NCI-H748 treated with DMSO at 0.1 percent for 48 hours (cell line): ENCODE measurements at regions not wholly inside any gene's neighbourhood (a gene's known extent, or its start where the extent isn't known, plus 50 kb on each side); places are given as distances from the start of the nearest gene placed in this dataset.

Source experiments
- DNase-seq: peaks from one replicate; lab custom pipeline; 2025; lab: John Stamatoyannopoulos, UW

DNA sequence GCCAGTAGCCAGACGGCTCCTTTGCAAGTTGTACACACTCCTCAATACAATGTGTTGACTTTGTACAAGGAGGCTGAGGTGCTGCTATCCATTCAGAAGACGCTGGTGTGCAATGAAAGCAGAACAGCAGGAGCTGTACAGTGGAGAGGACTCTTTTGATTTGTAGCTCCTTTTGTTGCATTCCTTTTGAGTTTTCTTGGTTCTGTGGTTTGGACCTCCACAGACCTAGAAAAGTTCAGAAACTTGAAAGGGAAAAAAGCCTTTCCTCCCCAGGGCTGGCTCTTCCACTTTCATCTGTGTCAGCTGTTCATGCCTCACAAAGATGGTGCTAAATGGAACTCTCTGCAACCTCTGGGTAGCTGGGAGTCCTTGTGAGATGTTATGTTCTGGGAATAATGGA lies 117.4 kb downstream of the MAT2B start:
- DNase-seq = no peak

DNA sequence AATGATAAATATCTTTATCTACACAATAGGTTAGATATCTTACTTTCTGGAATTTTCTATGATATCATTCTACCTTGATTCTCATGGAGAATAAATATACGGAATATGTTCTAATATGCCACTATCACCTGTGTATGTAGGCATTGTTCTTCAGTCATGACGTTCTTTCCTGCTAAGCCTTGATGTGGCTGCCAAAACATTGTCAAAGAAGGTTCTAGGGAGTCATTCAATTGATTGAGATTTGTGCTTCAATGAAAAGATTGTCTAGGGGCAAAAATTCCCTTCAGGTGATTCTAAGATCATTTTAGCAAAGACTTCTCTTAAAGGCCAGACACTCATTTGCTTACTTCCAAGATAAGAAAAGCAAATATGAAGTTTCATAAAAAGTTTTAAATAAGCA lies 118.1 kb downstream of the MAT2B start:
- DNase-seq = no peak

DNA sequence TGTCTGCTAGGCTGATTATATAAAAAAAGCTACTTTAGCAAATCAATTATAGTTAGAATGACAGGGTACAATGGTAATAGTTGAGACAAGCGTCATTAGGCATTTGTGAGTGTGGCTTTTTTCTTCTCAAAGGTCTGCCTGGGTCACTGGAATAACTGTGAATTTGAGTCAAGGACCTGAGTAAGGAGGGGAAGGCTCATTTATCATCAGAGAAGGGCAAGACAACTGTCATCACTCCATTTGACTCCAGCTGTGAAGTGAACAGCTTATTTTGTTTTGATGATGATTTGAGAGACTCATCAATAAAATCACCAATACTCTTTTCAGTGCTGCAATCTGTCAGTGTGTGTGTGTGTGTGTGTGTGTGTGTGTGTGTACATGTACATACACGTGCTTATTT lies 118.6 kb downstream of the MAT2B start:
- DNase-seq = peak; percentile 69

- no peak for DNase-seq
These were observed 119.0 kb downstream of the MAT2B start for GRCh38 chr5:163624431-163624830.

- no peak for DNase-seq
These were observed 121.5 kb downstream of the MAT2B start for GRCh38 chr5:163626904-163627434.

- DNase-seq = no peak
These were observed 126.4 kb downstream of the MAT2B start for GRCh38 chr5:163631856-163632255.

GRCh38 chr5:163633926-163634460 lies 128.6 kb downstream of the MAT2B start:
- DNase-seq = no peak

DNA sequence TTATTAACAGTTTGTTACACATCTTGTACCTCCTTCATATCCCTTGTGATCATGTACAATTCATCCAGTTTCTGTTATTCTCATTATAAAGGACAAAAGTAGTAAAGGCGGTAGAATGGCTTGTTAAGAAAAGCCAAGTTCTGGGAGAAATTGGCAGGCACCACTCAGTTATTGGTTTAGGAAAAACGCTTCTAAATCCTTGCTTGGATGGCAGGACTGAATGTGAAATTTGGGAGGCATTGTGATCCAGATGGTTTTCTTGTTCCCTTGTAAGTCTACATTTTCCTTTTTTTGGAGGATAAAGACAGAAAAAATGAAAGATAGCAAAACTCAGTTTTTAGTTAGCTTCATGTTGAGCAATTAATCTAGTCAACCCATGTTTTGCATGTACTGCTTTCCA lies 130.2 kb downstream of the MAT2B start:
- DNase-seq = no peak

DNA sequence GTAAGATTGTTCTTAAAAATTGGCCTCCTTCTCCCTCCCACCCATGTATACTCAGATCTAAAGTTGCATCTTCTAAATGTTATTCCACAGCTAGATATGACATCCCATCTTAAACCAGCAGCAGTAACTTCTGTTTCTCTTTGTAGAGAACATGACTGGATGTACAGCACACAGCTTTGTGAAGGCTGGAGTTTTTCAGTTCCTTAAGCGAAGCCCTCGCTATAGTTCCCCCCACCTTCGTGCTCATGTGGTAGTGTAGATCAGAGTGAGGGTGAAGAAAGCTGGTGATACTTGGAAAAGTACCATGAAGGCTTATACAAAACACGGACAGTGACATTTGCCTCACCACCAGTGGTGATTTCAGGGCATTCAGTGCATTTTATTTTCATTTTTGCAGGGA lies 137.5 kb downstream of the MAT2B start:
- no peak for DNase-seq

DNA sequence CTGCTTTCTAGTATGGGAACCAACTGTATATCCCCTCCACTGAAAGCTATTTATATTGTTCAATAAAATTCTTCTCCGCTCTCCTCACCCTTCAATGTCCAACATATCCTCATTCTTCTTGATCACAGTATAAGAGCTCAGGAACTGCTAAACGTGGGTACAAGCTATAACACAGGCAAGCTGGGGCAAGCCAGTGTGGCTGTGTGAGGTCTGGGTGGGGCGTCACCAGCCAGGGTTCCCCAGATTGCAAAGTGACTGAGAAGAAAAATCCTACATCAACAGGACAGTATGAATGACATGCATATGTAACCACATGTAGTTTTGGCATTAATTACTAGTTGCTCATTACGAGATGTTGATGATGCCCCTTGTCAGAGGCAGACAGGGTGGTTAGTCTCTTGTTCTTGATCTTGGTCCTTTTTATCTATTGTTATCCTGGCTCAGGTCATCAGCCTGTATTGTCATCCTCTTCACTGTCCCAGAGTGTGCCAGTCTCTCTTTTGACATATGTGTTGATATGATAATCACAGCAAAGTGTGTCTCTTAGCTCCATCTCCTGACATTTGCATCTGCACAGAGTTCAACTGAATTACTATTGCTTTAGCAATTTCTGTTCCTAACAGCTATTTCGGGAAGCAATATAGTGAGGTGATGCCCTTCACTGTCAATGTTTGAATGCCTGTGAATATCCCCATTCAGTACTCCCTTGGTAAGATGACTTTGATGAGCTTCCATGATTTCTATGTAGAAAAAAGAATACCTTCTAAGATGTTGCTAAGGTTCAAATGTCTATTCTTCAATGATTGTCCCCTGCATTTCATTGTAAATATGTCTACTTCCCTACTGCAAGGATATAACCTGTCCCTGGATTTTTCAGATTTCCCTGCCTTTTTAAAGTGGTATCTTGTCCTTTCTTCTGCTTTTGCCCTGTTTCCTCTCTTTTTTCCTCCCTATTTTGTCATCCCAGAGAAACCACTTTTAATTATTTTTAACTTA lies 140.3 kb downstream of the MAT2B start:
- DNase-seq = no peak

DNA sequence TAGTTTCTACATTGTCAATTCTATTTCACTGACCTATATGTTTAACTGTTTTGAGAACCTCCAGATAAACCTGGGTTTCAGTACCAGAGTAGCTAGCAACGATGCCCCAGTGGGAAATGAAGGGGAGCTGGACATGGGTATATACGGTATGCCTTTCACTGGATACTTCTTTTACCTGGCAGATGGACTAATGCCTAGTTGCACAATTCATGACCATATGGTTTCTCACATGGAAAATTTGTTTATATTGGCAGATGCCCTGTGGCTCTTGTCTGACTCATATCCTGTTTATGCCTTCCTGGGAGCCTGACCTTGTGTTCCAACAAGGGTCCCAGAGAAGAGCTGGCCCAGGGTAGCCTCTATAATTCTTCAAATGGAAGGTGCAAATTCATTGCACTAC lies 144.1 kb downstream of the MAT2B start:
- DNase-seq = peak; percentile 55

DNA sequence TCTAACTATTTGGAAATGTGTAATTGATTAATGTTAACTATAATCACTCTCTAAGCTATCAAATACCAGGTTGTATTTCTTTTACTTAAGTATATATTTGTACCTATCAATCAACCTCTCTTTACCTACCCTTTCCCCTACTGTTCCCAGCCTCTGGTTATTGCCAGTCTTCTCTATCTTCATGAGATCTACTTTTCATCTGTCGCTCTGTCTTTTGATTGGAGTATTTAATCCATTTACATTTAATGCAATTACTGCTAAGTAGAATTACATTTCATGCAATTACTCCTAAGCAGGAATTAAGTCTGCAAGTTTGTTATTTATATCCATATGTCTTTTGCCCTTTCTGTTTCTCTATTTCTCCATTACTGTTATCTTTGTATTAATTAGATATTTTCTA lies 148.1 kb downstream of the MAT2B start:
- DNase-seq = no peak

GRCh38 chr5:163658702-163659567 lies 153.5 kb downstream of the MAT2B start:
- peak; percentile 79 for DNase-seq

DNA sequence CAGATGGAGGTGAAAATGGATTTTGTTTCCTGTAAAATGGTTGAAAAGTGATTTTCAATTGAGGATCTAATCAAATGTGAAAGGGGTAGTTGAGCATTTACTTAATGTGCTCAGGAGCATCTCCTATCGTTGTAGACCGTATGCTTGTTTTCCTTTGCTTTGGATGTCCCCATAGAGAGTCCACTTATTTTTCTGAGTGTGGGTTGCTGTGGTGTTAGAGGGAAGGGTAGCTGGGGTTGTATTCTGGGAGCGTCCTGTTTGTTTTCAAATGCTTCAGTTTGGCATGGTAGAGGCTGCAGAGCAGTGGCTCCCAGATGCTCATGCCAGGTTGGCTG lies 154.1 kb downstream of the MAT2B start:
- no peak for DNase-seq

DNA sequence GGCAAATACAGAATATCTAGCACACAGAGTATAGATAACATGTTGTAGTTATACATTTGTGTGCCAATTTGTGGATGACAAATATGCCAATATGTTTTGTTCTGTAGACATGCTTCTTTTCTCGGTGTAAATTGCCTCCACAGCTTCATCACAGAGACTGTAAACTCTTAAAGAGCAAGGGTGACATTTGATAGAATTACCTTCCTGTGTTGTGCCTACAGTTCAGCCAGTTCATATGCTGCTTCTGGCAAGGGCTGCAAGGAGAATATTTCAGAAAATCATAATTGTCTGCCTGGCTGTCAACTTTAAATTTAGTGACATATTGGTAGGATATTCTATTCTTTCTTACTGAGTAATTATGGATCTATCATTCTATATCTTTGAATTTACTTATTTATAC lies 155.1 kb downstream of the MAT2B start:
- no peak for DNase-seq

DNA sequence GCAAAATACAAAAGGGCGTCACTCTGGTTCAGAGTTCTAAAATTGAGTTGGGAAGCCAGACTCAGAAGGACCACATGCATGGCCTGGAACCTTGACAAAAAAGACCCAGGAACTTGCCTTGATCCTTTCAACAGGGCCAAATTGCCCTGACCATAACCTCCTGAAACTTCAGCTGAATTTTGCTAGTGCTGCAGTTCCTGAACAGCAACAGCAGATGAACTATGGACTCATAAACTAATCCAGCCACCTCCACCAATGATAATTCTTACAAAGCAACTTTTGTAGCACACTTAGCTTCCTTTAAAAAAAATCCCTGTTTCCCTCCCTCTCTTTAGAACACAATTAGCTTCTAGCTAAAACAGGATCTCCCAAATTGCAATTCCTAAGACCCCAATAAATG lies 155.9 kb downstream of the MAT2B start:
- DNase-seq = no peak

DNA sequence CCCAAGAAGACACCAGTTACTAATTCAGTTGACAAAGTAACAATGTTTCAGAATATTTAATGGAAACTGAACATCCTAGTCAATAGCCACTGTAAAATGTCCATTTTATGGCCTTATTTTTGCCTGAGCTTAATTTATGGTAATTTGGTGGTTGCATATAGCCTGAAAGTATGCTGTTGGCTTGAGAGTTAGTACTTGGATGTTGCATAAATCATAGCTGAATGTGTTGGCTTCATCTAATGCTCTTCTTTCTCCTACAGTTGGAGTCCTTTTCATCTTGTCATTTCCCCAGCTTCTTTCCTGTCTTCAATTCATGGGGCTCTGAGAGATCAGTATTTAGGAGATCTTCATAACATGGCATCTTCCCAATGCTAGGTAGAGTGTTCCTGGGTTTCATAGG lies 164.6 kb downstream of the MAT2B start:
- no peak for DNase-seq

DNA sequence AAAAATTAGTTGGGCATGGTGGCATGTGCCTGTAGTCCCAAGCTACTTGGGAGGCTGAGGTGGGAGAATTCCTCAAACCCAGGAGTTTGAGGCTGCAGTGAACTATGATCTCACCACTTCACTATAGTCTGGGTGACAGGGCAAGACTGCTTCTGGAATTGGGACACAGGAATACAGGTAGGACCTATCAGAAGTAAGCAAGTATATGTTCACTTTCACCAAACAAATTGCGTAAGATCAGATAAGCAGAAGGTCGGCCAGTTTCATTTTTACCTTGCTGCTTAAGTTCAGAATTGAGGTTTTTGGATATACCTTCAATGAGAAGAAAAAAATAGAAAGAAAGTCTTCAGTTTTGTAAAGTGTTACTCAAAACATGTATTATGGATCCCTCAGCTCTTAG lies 171.7 kb downstream of the MAT2B start:
- no peak for DNase-seq

DNA sequence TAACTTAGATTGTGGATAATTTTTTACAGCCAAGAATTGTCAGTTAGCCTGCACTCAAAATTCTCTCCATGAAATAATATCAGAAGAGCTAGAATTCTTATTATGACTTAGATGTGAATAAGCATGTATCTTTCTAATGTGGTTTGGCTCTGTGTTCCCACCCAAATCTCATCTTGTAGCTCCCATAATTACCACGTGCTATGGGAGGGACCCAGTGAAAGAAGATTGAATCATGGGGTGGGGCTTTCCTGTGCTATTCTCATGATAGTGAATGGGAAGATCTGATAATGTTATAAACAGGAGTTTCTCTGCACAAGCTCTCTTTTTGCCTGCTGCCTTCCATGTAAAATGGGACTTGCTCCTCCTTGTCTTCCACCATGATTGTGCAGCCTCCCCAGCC lies 176.8 kb downstream of the MAT2B start:
- DNase-seq = no peak

DNA sequence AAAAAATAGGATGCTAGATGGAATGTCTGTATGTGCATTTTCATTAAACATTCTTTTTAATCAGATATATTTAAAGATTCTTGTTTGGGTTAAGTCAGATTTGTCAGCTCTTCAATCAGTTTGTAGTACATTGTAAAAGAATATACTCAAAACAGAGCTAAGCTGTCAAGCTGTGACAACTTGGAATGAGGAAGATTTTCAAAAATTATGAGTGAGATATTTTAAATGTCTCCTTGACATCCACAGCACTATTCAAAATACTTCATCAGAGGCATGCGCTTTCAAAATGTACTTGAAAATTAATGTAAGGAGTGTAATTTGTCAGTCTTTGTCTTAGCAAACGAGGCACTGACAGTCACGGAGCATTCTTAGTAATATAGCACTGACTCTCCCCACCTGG lies 182.0 kb downstream of the MAT2B start:
- DNase-seq = no peak

GRCh38 chr5:163692091-163692490 lies 186.7 kb downstream of the MAT2B start:
- no peak for DNase-seq

GRCh38 chr5:163695830-163696578 lies 190.6 kb downstream of the MAT2B start:
- DNase-seq = peak; percentile 38
